ENCODE measurements at regions not wholly inside any gene's neighbourhood (a gene's known extent, or its start where the extent isn't known, plus 50 kb on each side); places are given as distances from the start of the nearest gene placed in this dataset.

DNA sequence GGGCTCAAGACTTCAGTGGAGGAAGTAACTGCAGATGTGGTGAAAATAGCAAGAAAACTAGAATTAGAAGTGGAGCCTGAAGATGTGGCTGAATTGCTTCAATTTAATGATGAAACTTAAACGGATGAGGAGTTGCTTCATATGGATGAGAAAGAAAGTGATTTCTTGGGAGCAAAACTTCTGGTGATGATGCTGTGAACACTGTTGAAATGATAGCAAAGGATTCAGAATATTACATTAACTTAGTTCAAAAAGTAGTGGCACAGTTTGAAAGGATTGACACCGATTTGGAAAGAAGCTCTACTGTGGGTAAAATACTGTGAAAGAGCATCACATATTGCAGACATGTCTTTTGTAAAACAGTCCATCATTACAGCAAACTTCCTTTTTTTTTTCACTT, 638.0 kb downstream of the NYAP2 start:
- in situ Hi-C loops (cut with MboI; ENCODE audit: low sequenced_read_pairs), result no loop called here
- H3K36me3 ChIP-seq (replicated peaks), result no peaks in the 10 kb centered on the region
- H3K4me3 ChIP-seq, result no peak overlapping the region
- H3K4me1 ChIP-seq, result no peaks in the 10 kb centered on the region
- no peak for DNase-seq (ENCODE audit: low spot score in 2 of 2)
- H3K9me3 ChIP-seq, result no peaks in the 10 kb centered on the region
- no peaks in the 10 kb centered on the region for H3K27me3 ChIP-seq (ENCODE audit: low read depth)

DNA sequence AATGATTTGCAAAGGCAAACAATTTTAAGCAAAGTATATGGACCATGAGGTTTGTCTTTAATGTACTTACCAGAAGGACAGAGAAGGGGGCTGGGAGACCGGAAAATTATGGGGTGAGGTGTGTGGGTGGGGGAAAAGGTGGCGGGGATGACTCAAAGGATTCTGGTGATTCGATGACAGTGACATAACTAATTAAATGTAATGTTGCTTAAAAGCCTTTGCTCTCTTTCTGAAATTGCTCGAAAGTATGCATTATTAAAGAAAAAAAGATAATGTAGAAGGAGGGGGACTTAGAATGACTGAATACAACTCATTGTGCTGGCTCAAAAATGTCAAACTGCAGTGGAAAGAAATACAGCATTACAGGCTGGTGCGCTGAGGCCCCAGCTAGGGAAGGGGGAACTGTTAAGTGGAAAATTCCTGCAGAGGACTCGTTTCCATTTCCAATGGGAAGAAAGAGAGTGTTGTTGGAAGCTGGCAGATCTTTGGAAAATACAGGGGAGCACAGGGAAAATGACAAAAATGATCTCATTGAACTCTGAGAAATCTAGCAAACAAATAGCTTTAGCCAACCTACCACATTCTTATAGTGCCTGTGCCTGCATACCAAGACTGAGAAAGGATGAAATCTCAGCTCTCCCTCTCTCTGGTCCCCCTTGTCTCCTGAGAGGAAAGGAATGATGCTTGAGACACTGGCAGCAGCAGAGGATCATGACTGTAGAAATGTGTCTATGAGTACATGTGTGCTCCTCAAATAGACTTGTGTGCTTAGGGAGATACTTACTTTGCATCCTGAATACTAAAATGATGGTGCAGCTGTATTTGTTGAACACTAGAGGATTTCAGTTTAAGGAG, 632.4 kb downstream of the NYAP2 start:
- in situ Hi-C loops (cut with MboI; ENCODE audit: low sequenced_read_pairs), result no loop called here
- Histone ChIP-seq H3K9me3 (no peaks in the 10 kb centered on the region), H3K36me3 (replicated peaks) (no peaks in the 10 kb centered on the region), H3K27me3 (ENCODE audit: low read depth) (no peaks in the 10 kb centered on the region), H3K4me3 (peak overlapping the region; percentile 38), H3K4me1 (peaks cover 10% of the 10 kb centered on the region)
- DNase-seq (ENCODE audit: low spot score in 2 of 2), result no peak

DNA sequence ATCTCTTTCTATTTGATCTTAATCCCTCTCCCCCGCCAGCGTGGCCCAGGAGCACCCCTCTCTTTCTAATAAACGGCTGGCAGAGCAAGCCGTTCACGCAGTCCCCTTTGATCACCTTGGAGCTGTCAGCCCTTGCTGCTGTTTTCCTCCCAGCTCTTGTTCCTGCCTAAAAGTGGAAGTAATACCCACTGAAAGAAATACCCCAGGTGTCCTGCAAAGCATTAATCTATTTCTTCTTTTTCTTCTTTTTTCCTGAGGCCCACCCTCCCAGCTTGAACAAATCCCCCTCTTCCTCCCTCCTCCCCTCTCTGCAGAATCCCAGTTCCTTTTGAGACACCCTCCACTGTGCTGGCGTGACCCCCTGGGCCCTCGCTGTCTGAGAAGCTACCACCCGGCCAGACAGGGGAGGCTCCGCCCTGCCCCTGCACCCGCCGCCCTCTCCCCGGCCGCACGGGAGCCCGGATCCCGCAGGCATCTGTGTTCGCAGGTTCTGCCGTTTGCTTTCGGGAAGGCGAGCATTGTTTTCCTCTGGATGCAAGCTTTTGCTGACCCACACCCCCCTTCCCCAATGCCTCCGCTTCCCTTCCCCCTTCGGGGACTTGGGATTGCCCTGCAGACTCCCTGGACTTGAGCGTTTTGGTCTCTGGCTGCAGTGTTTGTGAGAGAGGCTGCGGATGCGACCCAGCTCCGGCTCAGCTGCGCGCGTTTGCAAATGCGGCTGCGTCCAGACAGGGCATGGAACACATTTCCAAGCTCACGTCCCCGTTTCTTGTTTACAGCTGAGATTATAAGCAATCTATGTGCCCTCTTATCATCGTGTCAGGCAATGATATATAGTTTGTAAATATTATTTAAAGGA, 631.5 kb downstream of the NYAP2 start:
- peaks cover 10% of the 10 kb centered on the region for H3K4me1 ChIP-seq
- in situ Hi-C loops (cut with MboI; ENCODE audit: low sequenced_read_pairs), result no loop called here
- H3K4me3 ChIP-seq, result peak overlapping the region; percentile 38
- no peaks in the 10 kb centered on the region for H3K36me3 ChIP-seq (replicated peaks)
- peak; percentile 52 to 76 for DNase-seq (ENCODE audit: low spot score in 2 of 2)
- no peaks in the 10 kb centered on the region for H3K27me3 ChIP-seq (ENCODE audit: low read depth)
- no peaks in the 10 kb centered on the region for H3K9me3 ChIP-seq

DNA sequence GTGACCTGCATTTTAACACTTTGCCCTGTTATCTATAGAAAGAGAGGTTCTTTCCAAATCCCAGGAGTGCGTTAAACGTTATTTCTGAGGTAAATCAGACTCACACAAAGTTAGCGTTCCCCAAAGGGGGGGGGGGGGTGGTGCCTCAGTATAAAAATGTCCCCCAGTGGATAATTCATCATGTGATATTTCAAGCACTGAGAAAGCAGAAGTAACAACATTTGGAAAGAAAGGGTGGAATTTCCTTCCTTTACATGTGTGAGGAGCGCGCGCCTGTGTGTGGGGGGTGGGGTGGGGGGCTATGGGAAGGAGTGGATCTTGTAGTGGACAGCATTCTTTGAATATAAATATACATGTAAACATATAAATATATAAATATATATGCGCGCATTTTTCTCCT, 630.9 kb downstream of the NYAP2 start:
- H3K36me3 ChIP-seq (replicated peaks), result no peaks in the 10 kb centered on the region
- no peaks in the 10 kb centered on the region for H3K27me3 ChIP-seq (ENCODE audit: low read depth)
- in situ Hi-C loops (cut with MboI; ENCODE audit: low sequenced_read_pairs), result no loop called here
- peak overlapping the region; percentile 38 for H3K4me3 ChIP-seq
- H3K9me3 ChIP-seq, result no peaks in the 10 kb centered on the region
- H3K4me1 ChIP-seq, result peaks cover 10% of the 10 kb centered on the region
- no peak for DNase-seq (ENCODE audit: low spot score in 2 of 2)

DNA sequence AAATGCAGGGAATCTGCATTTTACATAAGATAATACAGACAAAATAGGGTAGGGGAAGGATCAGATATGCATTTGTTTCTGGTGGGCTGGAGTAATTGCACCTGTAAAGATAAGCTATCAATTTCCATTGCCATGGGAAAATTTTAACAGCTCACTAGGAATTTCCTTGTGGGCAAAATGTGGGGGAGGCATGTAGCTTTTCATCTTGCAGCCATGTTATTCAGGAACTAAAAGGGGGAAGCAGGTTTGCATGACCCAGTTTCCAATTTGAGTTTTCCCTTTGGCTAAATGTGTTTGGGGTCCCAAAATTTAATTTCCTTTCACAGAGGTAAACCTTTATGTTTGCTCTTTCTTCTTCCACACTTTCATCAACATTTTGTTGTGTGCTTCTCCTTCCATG, 624.4 kb downstream of the NYAP2 start:
- Histone ChIP-seq H3K4me1 (no peaks in the 10 kb centered on the region), H3K9me3 (no peaks in the 10 kb centered on the region), H3K4me3 (no peak overlapping the region), H3K27me3 (ENCODE audit: low read depth) (no peaks in the 10 kb centered on the region), H3K36me3 (replicated peaks) (no peaks in the 10 kb centered on the region)
- in situ Hi-C loops (cut with MboI; ENCODE audit: low sequenced_read_pairs), result no loop called here
- no peak for DNase-seq (ENCODE audit: low spot score in 2 of 2)

DNA sequence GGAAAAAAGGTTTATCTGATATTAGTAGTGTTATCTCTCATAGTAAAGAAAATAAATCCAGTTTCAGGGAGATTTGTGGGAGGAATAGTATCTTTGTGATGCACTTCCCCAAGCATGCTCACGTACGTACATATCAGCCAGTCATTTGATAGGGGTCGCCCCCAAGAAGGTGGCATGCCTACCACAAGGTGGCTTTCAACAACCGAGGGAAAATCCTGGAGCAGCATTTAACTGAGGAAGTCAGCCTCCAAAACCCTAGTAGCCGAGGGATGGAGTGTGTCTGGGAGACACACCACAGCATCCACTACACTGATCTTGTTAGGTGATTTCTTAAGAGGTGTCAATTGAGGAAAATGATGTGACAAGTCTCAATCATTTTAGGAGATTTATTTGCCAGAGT, 623.9 kb downstream of the NYAP2 start:
- in situ Hi-C loops (cut with MboI; ENCODE audit: low sequenced_read_pairs), result no loop called here
- Histone ChIP-seq H3K27me3 (ENCODE audit: low read depth) (no peaks in the 10 kb centered on the region), H3K4me1 (no peaks in the 10 kb centered on the region), H3K36me3 (replicated peaks) (no peaks in the 10 kb centered on the region), H3K4me3 (no peak overlapping the region), H3K9me3 (no peaks in the 10 kb centered on the region)
- DNase-seq (ENCODE audit: low spot score in 2 of 2), result no peak

DNA sequence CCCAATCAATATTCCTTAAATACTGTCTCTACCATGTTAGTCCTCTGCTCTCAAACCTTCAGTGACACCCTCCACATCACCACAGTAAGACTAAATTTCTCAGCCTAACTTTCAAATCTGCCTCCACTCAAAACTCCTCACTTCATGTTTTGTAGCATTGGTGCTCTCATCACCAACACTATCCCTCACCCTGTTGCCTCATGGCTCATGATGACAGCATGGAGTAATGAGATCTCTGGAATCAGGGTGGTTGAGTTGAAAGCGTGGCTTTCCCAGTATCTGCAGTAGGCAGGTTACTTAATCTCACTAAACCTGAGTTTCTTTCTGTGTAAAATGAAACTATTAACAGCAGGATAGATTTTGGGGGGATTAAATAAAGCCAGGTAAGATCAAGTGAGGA, 621.4 kb downstream of the NYAP2 start:
- Histone ChIP-seq H3K4me3 (no peak overlapping the region), H3K9me3 (no peaks in the 10 kb centered on the region), H3K4me1 (no peaks in the 10 kb centered on the region), H3K36me3 (replicated peaks) (no peaks in the 10 kb centered on the region), H3K27me3 (ENCODE audit: low read depth) (no peaks in the 10 kb centered on the region)
- in situ Hi-C loops (cut with MboI; ENCODE audit: low sequenced_read_pairs), result no loop called here
- DNase-seq (ENCODE audit: low spot score in 2 of 2), result no peak

DNA sequence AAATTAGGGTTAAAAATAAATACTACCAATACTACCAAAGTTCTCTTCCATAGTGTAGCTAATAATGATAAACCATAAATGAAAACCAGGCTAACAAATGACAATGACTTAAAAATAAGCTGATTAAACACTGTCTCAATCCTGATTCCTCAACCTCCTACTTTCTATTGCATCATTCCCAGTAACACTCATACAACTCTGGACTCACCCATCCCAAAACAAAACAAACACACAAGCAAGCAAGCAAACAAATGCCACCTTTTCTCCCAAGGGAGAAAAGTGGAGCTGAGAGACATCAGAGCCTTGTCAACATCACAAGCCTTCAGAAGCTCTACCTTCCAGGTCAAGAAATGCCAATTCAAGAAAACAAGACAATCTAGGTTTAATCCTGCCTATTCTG, 620.7 kb downstream of the NYAP2 start:
- DNase-seq (ENCODE audit: low spot score in 2 of 2), result no peak
- no peak overlapping the region for H3K4me3 ChIP-seq
- H3K27me3 ChIP-seq (ENCODE audit: low read depth), result no peaks in the 10 kb centered on the region
- H3K4me1 ChIP-seq, result no peaks in the 10 kb centered on the region
- no peaks in the 10 kb centered on the region for H3K36me3 ChIP-seq (replicated peaks)
- no peaks in the 10 kb centered on the region for H3K9me3 ChIP-seq
- in situ Hi-C loops (cut with MboI; ENCODE audit: low sequenced_read_pairs), result no loop called here

DNA sequence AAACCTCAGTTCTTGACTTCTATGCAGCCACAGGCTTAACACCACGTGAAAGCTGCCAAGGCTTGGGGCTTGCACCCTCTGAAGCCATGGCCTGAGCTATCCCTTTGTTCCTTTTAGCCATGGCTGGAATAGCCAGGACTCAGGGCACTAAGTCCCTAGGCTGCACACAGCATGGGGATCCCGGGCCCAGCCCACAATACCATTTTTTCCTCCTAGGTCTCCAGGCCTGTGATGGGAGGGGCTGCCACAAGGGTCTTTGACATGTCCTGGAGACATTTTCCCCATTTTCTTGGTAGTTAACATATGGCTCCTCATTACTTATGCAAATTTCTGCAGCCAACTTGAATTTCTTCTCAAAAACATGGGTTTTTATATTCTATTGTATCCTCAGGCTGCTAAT, 619.1 kb downstream of the NYAP2 start:
- no peaks in the 10 kb centered on the region for H3K9me3 ChIP-seq
- H3K4me1 ChIP-seq, result no peaks in the 10 kb centered on the region
- H3K27me3 ChIP-seq (ENCODE audit: low read depth), result no peaks in the 10 kb centered on the region
- H3K36me3 ChIP-seq (replicated peaks), result no peaks in the 10 kb centered on the region
- in situ Hi-C loops (cut with MboI; ENCODE audit: low sequenced_read_pairs), result no loop called here
- no peak for DNase-seq (ENCODE audit: low spot score in 2 of 2)
- no peak overlapping the region for H3K4me3 ChIP-seq

DNA sequence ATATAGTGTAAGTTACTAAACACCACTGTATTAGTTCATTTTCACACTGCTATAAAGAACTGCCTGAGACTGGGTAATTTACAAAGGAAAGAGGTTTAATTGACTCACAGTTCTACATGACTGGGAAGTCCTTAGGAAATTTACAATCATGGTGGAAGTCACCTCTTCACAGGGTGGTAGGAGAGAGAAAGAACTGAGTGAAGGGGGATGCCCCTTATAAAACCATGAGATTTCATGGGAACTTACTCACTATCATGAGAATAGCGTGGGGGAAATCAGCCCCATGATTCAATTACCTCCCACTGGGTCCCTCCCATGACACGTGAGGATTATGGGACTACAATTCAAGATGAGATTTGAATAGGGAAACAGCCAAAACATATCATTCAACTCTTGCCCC, 618.0 kb downstream of the NYAP2 start:
- no peak overlapping the region for H3K4me3 ChIP-seq
- in situ Hi-C loops (cut with MboI; ENCODE audit: low sequenced_read_pairs), result no loop called here

DNA sequence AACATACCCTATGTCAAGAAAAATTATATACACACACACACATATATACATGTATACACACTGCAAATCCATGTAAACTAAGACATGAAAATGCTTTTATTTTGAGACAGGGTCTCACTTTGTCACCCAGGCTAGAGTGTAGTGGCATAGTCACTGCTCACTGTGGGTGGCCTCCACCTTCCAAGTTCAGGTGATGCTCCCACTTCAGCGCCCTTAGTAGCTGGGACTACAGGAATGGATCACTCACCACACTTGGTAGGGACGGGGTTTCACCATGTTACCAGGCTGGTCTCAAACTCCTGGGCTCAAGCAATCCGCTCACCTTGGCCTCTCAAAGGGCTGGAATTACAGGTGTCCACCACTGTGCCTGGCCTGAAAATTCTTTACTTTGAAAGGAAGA, 617.6 kb downstream of the NYAP2 start:
- H3K36me3 ChIP-seq (replicated peaks), result no peaks in the 10 kb centered on the region
- H3K27me3 ChIP-seq (ENCODE audit: low read depth), result no peaks in the 10 kb centered on the region
- H3K4me1 ChIP-seq, result no peaks in the 10 kb centered on the region
- no peak for DNase-seq (ENCODE audit: low spot score in 2 of 2)
- H3K4me3 ChIP-seq, result no peak overlapping the region
- in situ Hi-C loops (cut with MboI; ENCODE audit: low sequenced_read_pairs), result no loop called here
- no peaks in the 10 kb centered on the region for H3K9me3 ChIP-seq

More for the DNA sequence above, 618.0 kb downstream of the NYAP2 start:
- Histone ChIP-seq H3K36me3 (replicated peaks) (no peaks in the 10 kb centered on the region), H3K4me1 (no peaks in the 10 kb centered on the region), H3K27me3 (ENCODE audit: low read depth) (no peaks in the 10 kb centered on the region), H3K9me3 (no peaks in the 10 kb centered on the region)
- no peak for DNase-seq (ENCODE audit: low spot score in 2 of 2)

DNA sequence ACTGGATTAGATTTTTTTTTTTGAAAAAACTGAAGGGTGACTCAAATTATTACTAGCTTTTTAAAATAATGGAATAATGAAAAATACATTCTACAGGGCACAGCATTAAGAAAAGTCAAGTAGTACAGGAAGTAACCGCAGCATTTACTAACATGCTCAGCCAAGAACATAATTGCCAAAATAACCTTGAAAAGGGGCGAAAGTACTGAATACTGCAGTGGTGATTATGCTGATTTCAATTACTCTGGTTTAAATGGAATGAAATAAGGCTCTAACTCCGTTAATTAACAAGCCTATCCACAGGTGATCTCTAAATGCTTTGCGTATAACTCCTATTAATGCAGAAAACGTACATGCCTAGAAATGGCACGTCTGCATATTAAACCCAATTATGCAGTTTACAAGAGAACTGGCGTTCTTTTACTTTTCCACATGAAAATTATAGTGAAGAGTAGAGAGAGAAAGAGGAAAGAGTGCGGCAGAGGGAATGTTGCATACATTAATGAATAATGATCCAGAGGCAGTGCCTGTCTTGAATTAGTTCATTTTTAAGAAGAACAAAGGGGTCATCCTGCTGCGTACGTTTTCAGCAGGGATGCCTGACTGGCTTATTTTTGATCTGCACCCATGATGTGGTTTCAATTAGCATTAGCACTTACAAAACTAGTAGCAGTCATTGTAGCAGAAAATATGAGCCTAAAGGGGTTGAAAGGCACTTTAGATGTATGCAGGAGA, 612.4 kb downstream of the NYAP2 start:
- in situ Hi-C loops (cut with MboI; ENCODE audit: low sequenced_read_pairs), result no loop called here
- no peak overlapping the region for H3K4me3 ChIP-seq
- H3K27me3 ChIP-seq (ENCODE audit: low read depth), result no peaks in the 10 kb centered on the region
- no peaks in the 10 kb centered on the region for H3K4me1 ChIP-seq
- DNase-seq (ENCODE audit: low spot score in 2 of 2), result no peak
- H3K36me3 ChIP-seq (replicated peaks), result no peaks in the 10 kb centered on the region
- H3K9me3 ChIP-seq, result no peaks in the 10 kb centered on the region

DNA sequence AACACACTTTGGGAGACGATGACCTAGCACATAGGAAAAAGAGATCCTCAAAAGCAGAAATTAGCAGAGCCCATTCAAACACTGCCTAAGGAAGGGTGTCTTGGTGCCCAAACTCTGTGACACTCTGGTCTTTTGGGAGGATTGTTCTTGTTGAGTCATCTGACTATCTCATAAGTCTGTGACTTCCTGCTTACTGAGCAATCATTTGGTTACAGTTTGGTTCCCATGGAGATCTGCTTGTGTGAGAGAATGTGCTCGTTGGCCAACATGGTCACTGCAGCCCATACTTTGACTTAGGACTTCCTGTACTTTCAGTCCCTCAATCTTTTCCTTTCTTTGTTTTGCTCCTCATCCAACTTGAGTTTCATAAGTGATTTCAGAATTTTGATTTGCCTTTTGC, 602.9 kb downstream of the NYAP2 start:
- no peaks in the 10 kb centered on the region for H3K27me3 ChIP-seq (ENCODE audit: low read depth)
- H3K4me3 ChIP-seq, result no peak overlapping the region
- in situ Hi-C loops (cut with MboI; ENCODE audit: low sequenced_read_pairs), result no loop called here

DNA sequence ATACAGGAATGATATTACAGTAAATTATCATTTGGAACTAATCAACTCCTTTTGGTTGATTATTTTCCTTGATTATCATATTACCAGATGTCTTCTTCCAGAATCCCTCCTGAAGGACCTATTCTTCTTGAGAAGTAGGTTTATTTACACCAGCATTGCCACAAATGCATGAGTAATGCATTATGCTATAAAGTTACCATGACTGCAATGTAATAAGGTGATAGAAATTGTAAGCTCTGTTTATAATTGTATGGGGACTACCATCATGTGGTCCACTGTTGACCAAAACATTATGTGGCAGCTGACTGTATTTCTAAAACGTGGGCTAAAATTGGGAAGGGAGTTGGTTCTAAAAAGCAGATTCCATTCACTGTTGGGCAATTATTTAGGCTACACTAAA, 602.2 kb downstream of the NYAP2 start:
- DNase-seq (ENCODE audit: low spot score in 2 of 2), result no peak
- no peaks in the 10 kb centered on the region for H3K4me1 ChIP-seq
- no peak overlapping the region for H3K4me3 ChIP-seq
- in situ Hi-C loops (cut with MboI; ENCODE audit: low sequenced_read_pairs), result no loop called here
- H3K36me3 ChIP-seq (replicated peaks), result no peaks in the 10 kb centered on the region
- H3K27me3 ChIP-seq (ENCODE audit: low read depth), result no peaks in the 10 kb centered on the region
- H3K9me3 ChIP-seq, result no peaks in the 10 kb centered on the region

More for the DNA sequence above, 602.9 kb downstream of the NYAP2 start:
- Histone ChIP-seq H3K4me1 (no peaks in the 10 kb centered on the region), H3K9me3 (no peaks in the 10 kb centered on the region), H3K36me3 (replicated peaks) (no peaks in the 10 kb centered on the region)
- DNase-seq (ENCODE audit: low spot score in 2 of 2), result no peak

All from HAP-1 (cell line).